GM19397 (cell line): ENCODE measurements at regions not wholly inside any gene's neighbourhood (a gene's known extent, or its start where the extent isn't known, plus 50 kb on each side); places are given as distances from the start of the nearest gene placed in this dataset.

ENCODE experiments used
- ATAC-seq: cut with Tn5 transposase; IDR thresholded peaks from one replicate; pipeline ENCODE4 v1.9.1; 2021; ENCODE audit warnings: mild to moderate bottlenecking, moderate library complexity; ENCODE audit not compliant: unreplicated experiment

DNA sequence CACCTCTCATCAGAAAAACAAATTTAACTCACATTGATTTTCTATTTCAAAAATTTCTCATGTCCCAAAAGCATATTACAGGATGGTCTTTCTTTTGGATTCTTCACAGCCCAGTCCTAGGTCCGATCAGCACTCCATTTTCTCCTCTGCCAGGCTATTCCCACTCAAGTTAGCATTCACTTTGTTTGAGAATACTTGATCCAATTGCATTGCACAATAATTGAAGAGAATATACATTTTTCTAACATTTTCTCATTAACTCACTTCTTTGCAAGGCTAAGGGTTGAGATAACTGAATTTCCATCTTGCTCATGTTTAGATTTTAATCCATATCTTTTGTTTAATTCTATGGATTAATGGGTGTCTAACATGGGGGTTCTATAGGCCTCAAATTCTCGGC lies 716.1 kb downstream of the QKI start:
- ATAC-seq: no peak

DNA sequence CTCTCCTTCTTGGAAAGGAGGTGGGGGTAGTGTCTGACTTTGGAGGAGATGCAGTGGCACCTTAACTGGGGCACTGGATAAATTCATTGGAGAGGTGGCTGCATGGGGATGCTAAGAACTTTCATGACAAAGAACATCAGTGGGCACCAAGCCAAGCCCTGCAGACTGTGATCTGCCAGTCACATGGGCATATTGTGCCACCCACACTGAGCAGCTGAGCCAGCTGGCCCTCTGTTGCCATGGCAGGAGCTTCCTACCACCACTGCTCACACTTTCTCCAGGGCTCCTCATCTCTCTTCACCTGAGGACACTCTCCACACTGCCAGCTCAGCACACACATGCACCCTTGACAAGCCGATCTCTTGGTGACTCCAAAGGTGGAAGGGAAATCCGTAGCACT lies 715.6 kb downstream of the QKI start:
- ATAC-seq: no peak

DNA sequence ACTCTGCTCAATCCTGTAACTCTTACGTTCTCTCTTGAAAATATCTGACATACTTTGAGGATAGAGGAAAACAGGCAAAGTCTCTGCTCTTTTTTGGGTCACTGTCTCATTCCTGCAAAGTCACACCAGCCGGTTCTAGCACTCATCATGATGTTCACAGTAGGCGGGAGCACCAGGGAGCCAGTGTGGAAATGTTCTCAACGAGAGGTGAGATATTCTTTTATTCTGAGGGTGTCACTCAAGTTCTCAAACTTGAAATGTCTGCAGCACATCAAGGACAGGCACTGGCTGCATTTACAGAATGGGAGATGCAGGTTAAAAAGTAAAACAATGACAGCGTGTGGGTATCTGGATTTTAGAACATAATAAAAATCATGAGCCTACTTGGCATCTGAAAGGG lies 714.7 kb downstream of the QKI start:
- ATAC-seq: no peak

DNA sequence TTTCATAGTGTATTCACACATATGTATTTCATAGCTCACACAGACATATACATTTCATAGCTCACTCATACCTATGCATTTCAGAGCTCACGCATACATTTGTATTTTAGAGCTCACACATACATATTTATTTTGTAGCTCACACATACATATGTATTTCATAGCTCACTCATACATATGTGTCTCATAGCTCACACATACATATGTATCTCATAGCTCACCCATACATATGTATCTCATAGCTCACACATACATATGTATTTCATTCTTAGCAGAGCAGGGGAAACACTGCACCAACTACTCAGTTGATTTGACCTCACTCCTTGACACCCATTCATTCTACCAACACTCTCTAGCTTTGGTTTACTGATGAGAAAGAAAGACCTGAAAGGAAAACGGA lies 713.6 kb downstream of the QKI start:
- ATAC-seq: no peak

DNA sequence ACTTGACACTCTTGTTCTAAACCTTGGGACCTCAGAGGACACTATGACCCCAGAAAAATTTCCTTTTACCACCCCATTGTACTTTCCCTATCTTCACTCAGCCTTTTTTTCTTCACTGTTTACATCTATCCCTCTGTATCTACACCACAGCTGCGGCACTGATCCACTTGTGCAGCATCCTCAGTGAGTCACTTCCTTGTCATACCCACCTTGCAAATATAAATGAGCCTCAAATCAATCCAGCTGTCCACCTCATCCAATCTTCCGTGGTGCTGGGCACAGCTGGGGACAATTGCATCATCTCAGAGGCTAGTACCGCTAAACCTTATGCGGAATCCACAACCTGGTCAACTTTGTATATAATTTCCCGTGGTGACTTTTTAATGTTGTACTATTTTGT lies 710.5 kb downstream of the QKI start:
- ATAC-seq: no peak

DNA sequence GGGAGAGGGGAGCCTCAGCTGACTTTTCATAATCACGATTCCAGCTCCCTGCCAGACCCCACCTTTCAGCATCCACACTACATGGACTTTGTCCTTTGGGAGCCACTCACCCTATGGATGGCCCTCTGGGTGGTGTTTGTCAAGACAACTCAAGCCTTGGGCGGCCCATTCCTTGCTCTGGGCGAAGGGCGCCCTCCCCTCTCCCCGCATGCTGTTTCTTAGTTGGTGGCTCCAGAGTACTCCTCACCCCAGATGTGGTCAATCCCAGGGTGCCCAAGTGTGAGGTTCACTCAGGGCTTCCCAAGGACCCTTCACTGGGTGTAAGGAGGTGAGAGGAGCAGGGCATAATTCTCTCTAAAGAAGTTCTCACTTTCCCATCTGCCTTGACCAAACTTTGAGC lies 710.0 kb downstream of the QKI start:
- no peak for ATAC-seq

DNA sequence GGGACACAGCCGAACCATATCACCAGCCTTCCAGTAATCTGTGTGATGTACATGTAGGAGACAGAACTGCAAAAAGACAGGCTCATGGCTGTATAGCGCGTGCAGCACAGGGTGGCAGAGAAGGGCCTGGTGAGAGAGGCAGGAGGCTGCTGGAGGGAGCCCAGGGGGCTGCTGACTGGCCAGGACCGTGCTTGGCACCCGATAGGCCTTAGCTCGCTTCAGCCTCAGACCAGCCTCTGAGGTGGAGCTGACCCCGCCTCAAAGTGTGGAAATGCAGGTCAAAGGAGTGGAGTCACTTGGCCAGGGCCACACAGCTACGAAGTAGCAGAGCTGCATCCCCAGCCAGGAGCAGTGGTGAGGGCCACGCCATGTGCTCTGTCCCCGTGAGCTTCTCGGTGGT lies 707.6 kb downstream of the QKI start:
- ATAC-seq: no peak

DNA sequence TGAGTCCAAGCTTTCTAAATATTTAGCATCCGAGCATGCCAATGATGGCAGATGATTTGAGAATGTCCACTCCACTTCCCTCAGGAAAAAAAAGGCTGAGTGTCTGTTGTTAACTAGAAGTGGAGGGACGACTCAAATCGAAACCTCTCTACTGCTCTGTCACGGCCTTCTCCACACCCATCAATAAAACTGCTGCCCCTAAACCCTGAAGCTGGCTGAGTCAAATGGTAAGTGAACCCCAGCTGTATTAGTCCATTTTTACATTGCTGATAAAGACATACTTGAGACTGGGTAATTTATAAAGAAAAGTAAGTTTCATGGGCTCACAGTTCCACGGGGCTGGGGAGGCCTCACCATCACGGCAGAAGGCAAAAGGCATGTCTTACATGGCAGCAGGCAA lies 707.0 kb downstream of the QKI start:
- no peak for ATAC-seq

DNA sequence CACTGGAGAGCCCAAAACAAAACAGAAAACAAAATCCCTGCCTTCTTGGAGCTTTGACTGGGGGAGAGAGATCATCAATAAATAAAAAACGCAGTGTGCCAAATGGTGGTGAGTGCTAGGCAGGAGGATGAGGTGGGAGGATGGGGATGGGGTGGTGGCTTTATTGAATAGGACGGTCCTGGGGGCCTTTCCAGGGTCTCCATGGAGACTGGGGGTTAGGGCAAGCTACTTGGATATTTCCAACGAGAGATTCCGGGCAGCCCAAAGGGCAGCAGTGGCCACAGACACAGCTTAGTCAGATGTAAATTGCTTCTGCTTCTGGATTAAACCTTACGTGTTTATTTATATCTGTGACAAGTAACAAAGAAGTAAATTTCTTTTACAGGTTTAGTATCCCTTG lies 700.1 kb downstream of the QKI start:
- ATAC-seq: no peak

DNA sequence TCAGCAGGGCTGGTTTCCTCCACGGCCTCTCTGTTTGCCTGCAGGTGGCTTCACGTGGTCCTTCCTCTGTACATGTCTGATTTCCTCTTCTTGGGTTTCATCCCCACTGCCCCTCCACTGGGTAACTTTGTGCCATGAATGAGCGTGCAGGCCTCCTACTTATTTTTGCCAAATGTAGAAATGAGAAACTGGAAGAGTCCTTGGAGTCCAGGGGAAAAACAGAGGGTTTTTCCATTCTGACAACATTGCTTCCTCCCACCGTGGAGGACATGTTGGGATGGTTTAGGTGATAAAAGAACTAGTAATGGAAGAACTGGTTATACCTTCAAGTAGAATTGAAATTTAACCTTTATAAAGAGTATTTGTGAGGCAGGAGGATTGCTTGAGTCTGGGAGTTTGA lies 699.5 kb downstream of the QKI start:
- ATAC-seq: no peak

DNA sequence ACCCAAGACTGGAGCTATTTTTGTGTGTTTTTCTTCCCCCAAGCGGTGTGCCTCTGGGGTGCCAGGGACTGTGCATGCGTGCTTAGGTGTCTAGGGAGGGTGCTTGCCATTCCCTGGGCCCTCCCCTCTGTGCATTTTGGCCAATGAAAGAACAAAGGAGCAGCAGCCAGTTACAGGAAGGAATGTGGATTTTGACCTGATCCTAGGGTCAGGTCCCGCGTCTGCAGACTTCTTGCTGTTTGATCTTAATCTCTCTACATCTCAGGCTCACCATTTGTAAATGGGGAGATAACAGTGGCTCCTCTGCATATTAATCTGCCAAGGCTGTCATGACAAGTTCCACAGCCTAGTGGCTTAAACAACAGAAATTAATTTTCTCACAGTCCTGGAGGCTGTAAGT lies 699.1 kb downstream of the QKI start:
- ATAC-seq: no peak

DNA sequence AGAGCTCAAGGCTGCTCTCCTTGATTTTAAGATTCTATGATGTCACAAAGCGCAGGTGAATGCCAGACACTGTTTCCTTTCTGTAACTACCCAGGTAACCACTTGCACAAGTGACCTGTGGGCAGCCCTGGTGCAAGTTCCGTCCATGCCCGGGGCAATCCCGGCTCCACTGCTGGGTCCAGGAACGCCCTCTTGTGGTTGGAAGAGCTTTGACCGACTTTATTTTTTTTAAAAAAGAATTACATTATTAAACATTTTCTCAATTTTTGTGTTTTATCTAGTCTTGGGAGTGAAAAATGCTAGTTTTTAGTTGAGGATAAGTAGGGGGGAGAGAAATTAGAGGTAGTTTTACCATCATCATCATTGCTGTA lies 695.2 kb downstream of the QKI start:
- ATAC-seq: no peak

DNA sequence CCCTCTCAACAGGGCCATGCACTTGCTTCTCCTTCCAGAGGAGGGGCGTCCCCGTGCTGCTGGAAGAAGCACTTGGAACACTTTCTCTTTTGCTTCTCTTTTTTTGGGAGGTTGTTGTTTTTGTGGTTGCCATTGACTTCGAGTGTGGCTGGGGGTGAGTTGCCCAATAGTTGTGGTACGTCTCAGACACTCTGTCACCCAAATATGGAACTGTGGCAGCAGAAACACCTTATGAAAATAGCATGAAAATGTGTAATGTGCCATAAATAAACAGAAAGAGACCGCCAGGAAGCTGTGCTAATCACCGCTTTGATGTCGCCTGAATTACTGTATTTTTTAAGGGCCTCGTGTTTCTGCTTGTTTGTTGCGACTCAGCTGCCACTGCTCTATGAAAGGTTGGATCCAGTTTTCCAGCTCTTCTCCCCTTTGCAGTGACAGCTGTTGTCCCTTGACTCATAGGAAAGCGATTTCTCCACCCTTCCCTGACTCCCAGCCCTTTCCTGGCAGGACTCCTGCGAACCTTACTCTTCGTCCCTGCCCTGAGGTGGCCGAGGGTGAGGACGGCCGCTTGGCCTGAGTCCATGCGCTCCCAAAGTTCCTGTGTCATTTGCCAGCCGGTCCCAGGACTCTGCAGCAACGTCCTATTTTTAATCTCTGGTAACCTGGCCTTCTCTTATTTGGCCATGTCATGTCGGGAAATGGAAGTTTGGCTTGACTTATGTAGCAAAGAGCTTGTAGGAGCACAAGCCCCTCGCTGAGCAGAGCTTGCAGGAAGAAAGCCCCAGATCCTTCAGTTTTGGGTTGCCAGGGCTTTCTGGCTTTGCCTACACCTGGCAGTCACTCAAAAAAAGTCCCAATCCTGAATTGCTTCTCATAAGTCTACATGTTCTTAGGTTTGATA lies 694.6 kb downstream of the QKI start:
- no peak for ATAC-seq

DNA sequence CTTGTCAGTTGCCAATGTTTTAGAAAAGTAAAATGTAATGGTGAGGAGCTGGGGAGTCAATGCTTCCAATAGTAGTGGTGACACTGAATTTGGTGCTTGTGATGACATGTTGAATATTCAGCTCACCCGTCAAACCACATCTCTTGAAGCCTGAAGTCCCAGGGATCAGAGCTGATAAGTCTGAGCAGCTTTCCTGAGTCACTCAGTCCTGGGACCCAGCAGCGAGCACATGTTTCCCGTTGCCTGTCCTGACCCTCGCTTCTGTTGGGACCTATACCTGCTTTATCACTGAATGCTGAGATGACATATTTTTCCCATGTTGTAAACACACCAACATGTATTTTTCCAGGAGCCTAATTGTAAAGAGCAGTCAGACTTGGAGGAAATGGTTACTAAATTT lies 693.6 kb downstream of the QKI start:
- no peak for ATAC-seq

DNA sequence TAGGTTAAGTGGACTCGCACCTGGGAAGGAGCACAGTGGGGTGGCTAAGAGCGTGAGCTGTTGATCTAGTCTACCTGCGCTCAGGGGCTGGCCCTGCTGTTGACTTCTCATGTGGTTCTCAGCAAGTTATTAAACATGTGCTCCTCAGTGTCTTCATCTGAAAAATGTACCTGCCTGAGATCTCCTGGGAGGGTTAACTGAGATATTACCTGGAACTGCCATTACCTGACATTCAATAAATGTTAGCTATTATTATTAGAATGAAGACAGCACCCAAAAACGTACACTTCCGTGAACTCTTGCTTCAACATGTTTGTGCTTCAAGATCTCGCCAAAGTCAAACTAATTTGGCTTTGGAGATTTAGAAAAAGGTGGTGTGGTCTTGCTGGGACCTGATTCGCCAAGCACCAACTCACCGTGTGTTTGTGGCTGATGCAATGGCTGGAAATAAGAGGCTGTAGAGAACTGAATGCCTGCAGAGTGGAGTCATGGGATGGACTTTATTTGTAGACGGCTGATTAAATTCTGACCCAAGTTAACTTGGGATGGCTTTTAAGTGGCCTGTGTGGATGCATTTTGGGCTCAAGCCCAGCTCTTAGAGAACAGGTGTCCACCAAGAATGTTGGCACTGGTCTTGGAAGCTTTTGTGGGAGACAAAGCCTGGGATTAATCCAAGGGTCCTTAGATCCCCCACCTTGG lies 692.9 kb downstream of the QKI start:
- ATAC-seq: no peak

DNA sequence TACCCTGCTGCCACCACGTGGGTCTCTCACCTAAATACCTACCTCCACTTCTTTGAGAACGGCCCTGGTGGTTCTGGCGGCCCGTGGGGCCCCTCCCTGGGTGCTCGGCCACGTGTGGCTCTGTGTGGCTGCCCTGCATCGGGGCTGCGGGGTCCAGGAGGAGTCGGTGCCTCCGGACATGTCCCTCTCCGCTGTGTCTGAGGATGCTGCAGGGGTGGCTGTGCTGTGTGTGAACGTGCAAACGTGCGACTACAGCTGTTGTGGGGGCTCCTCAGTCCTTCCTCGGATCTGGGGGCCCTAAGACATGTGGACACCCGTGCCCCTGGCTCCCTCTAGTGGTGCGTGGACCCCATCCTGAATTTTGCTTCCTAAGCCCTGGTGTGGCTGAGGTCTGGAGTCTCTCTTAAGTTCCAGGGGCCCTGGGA lies 691.8 kb downstream of the QKI start:
- no peak for ATAC-seq

DNA sequence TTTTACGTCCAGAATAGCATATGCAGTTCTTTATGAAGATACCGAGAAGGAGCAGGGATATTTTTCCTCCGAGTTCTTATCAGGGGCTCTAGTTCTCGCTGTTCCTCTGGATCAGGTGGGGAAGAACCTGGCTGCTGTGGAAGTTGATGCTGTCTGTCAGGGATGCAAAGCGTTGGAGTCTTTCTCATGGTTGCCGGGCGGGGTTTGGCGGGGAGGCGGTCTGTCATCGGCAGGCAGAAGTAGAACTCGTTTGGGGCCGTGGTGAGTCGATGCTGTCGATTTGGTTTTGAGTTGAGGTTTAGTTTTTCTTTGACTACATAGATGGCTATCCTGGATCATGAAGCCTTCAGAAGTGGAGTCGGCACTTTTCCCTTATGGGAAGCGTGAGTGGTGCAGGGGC lies 691.2 kb downstream of the QKI start:
- no peak for ATAC-seq

DNA sequence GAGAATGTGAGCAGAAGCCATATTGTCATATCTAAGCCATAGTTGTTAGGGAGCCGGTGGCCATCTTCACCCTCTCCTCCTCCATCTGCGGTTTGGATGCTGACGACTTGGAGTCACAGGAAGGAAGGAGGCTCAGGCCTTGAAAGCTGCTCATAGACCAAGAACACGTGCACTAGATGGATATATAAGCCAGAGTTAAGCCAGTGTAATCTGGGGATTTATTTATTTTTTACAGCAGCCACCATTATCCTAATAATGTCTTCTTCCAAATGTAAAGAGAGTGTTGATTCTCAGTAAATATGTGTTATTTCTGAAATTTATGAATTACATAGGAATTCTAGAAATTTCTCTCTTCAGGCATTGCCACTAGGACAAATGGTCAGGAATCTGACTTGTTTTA lies 689.9 kb downstream of the QKI start:
- no peak for ATAC-seq

DNA sequence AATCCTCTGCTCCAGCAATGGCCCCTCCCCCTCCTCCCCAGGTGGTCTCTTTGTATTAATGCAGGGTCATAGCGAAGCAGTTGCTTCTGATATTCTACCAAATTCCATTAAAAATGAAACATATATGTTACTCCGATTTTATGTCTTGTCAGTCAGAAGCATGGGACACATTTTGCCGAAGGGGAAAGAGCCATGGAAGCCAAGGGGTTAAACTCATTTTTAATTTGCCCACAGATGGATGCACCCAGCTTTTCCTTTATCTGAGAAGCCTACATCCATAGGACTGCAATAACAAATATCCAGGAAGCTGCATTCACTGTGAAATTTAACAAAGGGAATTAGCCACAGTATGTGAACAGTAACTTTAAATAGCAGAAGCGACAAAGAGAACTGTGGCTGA lies 688.2 kb downstream of the QKI start:
- ATAC-seq: no peak

DNA sequence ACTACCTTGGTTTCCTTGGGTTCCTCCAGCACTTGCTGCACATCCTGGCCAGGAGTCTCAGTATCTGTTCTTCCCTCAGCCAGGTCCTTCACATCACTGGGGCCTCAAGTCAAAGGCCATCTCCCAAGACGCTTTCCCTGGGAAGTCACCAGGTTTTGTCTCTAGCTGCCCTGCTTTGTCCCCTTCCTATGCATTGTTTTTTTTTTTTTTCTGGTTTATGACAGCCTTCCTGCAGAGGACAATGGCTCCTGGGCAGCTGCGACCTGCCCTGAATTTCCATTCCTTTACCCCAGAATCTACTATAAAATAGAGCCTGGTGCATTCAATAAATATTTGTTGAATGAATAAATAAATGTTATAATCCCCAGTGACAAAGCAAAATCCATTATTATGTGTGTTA lies 687.3 kb downstream of the QKI start:
- ATAC-seq: no peak

DNA sequence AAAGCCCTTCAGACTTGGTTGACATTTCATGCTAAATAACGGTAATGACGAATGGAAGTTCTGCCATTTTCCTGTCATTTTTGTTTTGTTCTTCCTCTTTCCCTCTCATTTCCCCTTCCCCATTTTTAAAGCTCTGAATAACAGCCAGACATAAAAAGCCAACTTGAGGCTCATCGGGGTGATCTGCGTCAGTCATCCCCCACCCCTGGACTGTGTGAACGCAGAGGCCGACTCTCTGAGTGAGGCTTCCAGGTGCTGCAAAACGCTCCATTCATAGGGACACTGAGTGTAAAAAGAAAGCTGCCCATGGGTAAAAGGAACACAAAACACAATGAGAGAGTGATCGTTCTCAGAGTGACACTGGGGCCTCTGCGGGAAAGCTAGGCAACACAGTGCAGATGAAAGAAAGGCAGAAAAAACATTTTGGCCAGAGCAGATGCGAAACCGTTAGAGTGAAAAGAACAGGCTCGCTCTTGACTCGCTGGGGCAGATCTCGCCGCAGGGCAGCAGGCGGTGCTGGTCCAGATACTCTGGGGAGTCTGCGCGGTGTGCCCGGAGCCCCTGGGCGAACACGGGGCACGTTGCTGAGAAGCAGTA lies 684.8 kb downstream of the QKI start:
- ATAC-seq: no peak

DNA sequence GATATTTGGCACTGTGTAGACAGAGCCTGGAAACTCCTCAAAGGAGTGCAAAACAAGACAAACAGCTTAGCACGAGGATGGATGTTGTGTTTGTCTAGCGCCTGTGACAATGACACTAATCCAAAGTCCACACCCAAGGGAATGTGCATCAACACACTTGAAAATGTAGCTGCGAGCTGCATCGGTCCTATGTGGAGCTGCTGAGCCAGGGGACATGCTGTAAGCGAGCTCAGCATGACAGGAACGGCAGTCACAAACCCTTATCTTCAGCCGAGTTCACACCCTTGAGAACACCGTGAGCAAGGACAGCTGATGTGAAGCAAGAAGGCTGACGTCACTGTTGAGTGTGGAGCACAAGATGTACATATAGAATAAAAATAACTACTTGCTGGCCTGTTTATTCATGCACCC lies 684.3 kb downstream of the QKI start:
- ATAC-seq: no peak
